B cell (primary cell): ENCODE measurements at regions not wholly inside any gene's neighbourhood (a gene's known extent, or its start where the extent isn't known, plus 50 kb on each side); places are given as distances from the start of the nearest gene placed in this dataset.

Source experiments
- CTCF ChIP-seq: fragments of 200-600 bp; IDR thresholded peaks from one replicate; pipeline ENCODE4 v1.8.0; 2022; ENCODE audit warnings: antibody characterized with exemption, mild to moderate bottlenecking
- EZH2 ChIP-seq: IDR thresholded peaks from 2 replicates; pipeline ENCODE4 v1.6.1; 2012; ENCODE audit warnings: borderline replicate concordance, low read depth, mild to moderate bottlenecking, moderate library complexity, low read length; ENCODE audit not compliant: insufficient read depth, poor library complexity, severe bottlenecking

- TF ChIP-seq EZH2 = no peak
- TF ChIP-seq CTCF = no peak
Observed at GRCh38 chr12:46127656-46128055, 137.3 kb upstream of the SCAF11 start.
